HCT116 (cell line): ENCODE measurements at regions not wholly inside any gene's neighbourhood (a gene's known extent, or its start where the extent isn't known, plus 50 kb on each side); places are given as distances from the start of the nearest gene placed in this dataset.

Experiments
- ATAC-seq: fragments of 200-7000 bp; cut with Tn5 transposase; 2 replicates; pipeline ENCODE4 v1.9.1; 2020; ENCODE audit warnings: mild to moderate bottlenecking, moderate library complexity
- BruUV-seq: library from RNA; stranded (reverse); fragments of 400-500 nt; replicated peaks from 2 replicates; lab custom pipeline; 2021; lab: Mats Ljungman, UMichigan
- CTCF ChIA-PET: fragments of 300-600 bp; sonication (Branson Sonifier 250); formaldehyde crosslinking; loops from one replicate; lab custom pipeline; 2021; ENCODE audit warnings: antibody characterized with exemption; lab: Charles Lee
- POLR2A ChIA-PET: fragments of 300-600, 350-600 bp; sonication (Branson Sonifier 250); formaldehyde crosslinking; loops from one replicate; lab custom pipeline; 2021; ENCODE audit warnings: antibody characterized with exemption; lab: Charles Lee
- RAD21 ChIA-PET, 2 experiments: fragments of 300-600 bp; sonication (Branson Sonifier 250); formaldehyde crosslinking; loops; one replicate each; lab custom pipeline; 2023; ENCODE audit warnings: low total read pairs in 2 of 2; ENCODE audit not compliant: uncharacterized antibody in 2 of 2, unreplicated experiment in 2 of 2, low non-redundant PET in 1 of 2; lab: Charles Lee
- DNase-seq: peaks from one replicate; pipeline ENCODE4 v3.0.0-alpha.2; 2010; ENCODE audit warnings: low read depth, low spot score
- H2AFZ ChIP-seq: fragments of 200-600 bp; shearing (Covaris generic), sonication (generic); 2 replicates; pipeline ENCODE4 v1.6.1; 2017; ENCODE audit warnings: low read depth, mixed run types, mixed read lengths, antibody characterized with exemption, low read length; ENCODE audit not compliant: poor library complexity, severe bottlenecking
- H3K27ac ChIP-seq: 2 replicates; pipeline ENCODE4 v1.5.1; 2012; ENCODE audit warnings: low read depth, low read length
- H3K27me3 ChIP-seq: fragments of 200-600 bp; sonication (generic); 2 replicates; pipeline ENCODE4 v1.6.1; 2016; ENCODE audit warnings: mixed run types, low read length, mixed read lengths; ENCODE audit not compliant: insufficient read depth
- H3K36me3 ChIP-seq, 2 experiments: fragments of 200-500 bp in 1 of 2; fragments of 200-600 bp in 1 of 2; sonication (Bioruptor generic) in 1 of 2; sonication (generic) in 1 of 2; 2 replicates each; pipeline versions ENCODE4 v1.5.1 to v1.6.1; 2014 to 2016; ENCODE audit warnings: low read length in 2 of 2, inconsistent platforms in 1 of 2, mixed read lengths in 1 of 2, mixed run types in 1 of 2; ENCODE audit not compliant: insufficient read depth in 2 of 2, control insufficient read depth in 1 of 2
- H3K4me1 ChIP-seq, 2 experiments: fragments of 200-600 bp in 1 of 2; sonication (generic) in 1 of 2; 2 replicates each; pipeline versions ENCODE4 v1.5.1 to v1.6.1; 2012 to 2017; ENCODE audit warnings: low read length in 2 of 2, inconsistent platforms in 1 of 2, mild to moderate bottlenecking in 1 of 2, mixed read lengths in 1 of 2, mixed run types in 1 of 2, moderate library complexity in 1 of 2; ENCODE audit not compliant: insufficient read depth in 2 of 2, control insufficient read depth in 1 of 2
- H3K4me2 ChIP-seq: fragments of 200-600 bp; sonication (generic); 2 replicates; pipeline ENCODE4 v1.6.1; 2017; ENCODE audit warnings: mixed run types, low read length, mixed read lengths
- H3K4me3 ChIP-seq, 2 experiments: fragments of 200-600 bp in 1 of 2; sonication (generic) in 1 of 2; replicated peaks in 1 of 2; 2 replicates each; pipeline ENCODE4 v1.5.1; 2011 to 2016; ENCODE audit warnings: low read length in 2 of 2, control low read depth in 1 of 2, low read depth in 1 of 2, mild to moderate bottlenecking in 1 of 2, mixed read lengths in 1 of 2, mixed run types in 1 of 2
- H3K79me2 ChIP-seq: fragments of 200-600 bp; sonication (generic); 2 replicates; pipeline ENCODE4 v1.6.1; 2017; ENCODE audit warnings: mild to moderate bottlenecking, mixed run types, low read length, moderate library complexity, mixed read lengths; ENCODE audit not compliant: insufficient read depth
- H3K9ac ChIP-seq: fragments of 200-600 bp; sonication (generic); 2 replicates; pipeline ENCODE4 v1.6.1; 2016; ENCODE audit warnings: low read length, mixed read lengths
- H3K9me2 ChIP-seq: fragments of 200-600 bp; sonication (generic), shearing (Covaris generic); 2 replicates; pipeline ENCODE4 v1.6.1; 2017; ENCODE audit warnings: mixed run types, mild to moderate bottlenecking, moderate library complexity; ENCODE audit not compliant: insufficient read depth
- H3K9me3 ChIP-seq, 2 experiments: fragments of 200-500 bp in 1 of 2; fragments of 200-600 bp in 1 of 2; sonication (Bioruptor generic) in 1 of 2; sonication (generic) in 1 of 2; 2 replicates each; pipeline ENCODE4 v1.6.1; 2014 to 2017; ENCODE audit warnings: low read length in 2 of 2, mixed read lengths in 2 of 2, inconsistent platforms in 1 of 2, low read depth in 1 of 2, mild to moderate bottlenecking in 1 of 2, mixed run types in 1 of 2, moderate library complexity in 1 of 2; ENCODE audit not compliant: control insufficient read depth in 1 of 2, insufficient read depth in 1 of 2
- H4K20me1 ChIP-seq: fragments of 200-600 bp; sonication (generic), shearing (Covaris generic); 2 replicates; pipeline ENCODE4 v1.6.1; 2017; ENCODE audit warnings: mixed run types, mild to moderate bottlenecking, moderate library complexity; ENCODE audit not compliant: insufficient read depth
- CBX3 ChIP-seq: IDR thresholded peaks from 2 replicates; pipeline ENCODE4 v1.6.1; 2012; ENCODE audit warnings: low read depth
- ELF1 ChIP-seq: IDR thresholded peaks from 2 replicates; pipeline ENCODE4 v1.6.1; 2012; ENCODE audit warnings: low read depth, borderline replicate concordance
- EZH2 ChIP-seq: fragments of 200-600 bp; sonication (generic); IDR thresholded peaks from 2 replicates; pipeline ENCODE4 v1.6.1; 2017; ENCODE audit warnings: antibody characterized with exemption, mixed run types
- FOSL1 ChIP-seq: IDR thresholded peaks from 2 replicates; pipeline ENCODE4 v1.6.1; 2012; ENCODE audit warnings: low read depth
- JUND ChIP-seq: IDR thresholded peaks from 2 replicates; pipeline ENCODE4 v1.6.1; 2012
- POLR2A ChIP-seq: IDR thresholded peaks from 2 replicates; pipeline ENCODE4 v1.7.0; 2011; ENCODE audit warnings: borderline replicate concordance; ENCODE audit not compliant: insufficient read depth, insufficient read length; ENCODE audit errors: extremely low read depth
- RAD21 ChIP-seq: IDR thresholded peaks from 2 replicates; pipeline ENCODE4 v1.6.1; 2012; ENCODE audit warnings: low read depth, mild to moderate bottlenecking
- SP1 ChIP-seq: IDR thresholded peaks from 2 replicates; pipeline ENCODE4 v1.6.1; 2012; ENCODE audit warnings: low read depth
- SRF ChIP-seq: IDR thresholded peaks from 2 replicates; pipeline ENCODE4 v1.6.1; 2012; ENCODE audit warnings: low read depth
- ZNF274 ChIP-seq: fragments of 200-500 bp; sonication (Bioruptor generic); IDR thresholded peaks from 2 replicates; pipeline ENCODE4 v1.6.1; 2014; ENCODE audit warnings: mild to moderate bottlenecking, low read depth, low read length, inconsistent platforms
- intact Hi-C: fragments of 100-400 bp; cut with micrococcal nuclease; formaldehyde crosslinking; loops from 2 replicates; pipeline ENCODE4 v1.10.0; 2022
- TF ChIP-seq, protein P1 (sequence below): IDR thresholded peaks from 2 replicates; pipeline ENCODE4 v1.6.1; 2012; ENCODE audit warnings: low read depth
- TF ChIP-seq, protein P2 (sequence below): IDR thresholded peaks from 2 replicates; pipeline ENCODE4 v1.6.1; 2011; ENCODE audit warnings: mild to moderate bottlenecking, low read length, moderate library complexity; ENCODE audit not compliant: insufficient replicate concordance; ENCODE audit errors: extremely low read depth

GRCh38 chr13:48790966-48791365 lies 137.2 kb downstream of the CYSLTR2 start:
- no peak overlapping the region for H3K4me2 ChIP-seq

More at GRCh38 chr13:48790966-48791365, 137.2 kb downstream of the CYSLTR2 start:
- ATAC-seq (no peak), DNase-seq (no peak)
- BruUV-seq, result no TSS peak
- Histone ChIP-seq H2AFZ (no peak overlapping the region), H3K4me1 (peaks cover 0 to 12% of the 10 kb centered on the region in 2 experiments; a peak in 2 of 4 replicates), H3K4me3 (no peak overlapping the region), H3K79me2 (no peaks in the 10 kb centered on the region), H3K9ac (no peak overlapping the region), H3K9me2 (no peaks in the 10 kb centered on the region), H3K27ac (no peak overlapping the region), H3K36me3 (no peaks in the 10 kb centered on the region), H4K20me1 (no peaks in the 10 kb centered on the region), H3K27me3 (no peaks in the 10 kb centered on the region), H3K9me3 (no peaks in the 10 kb centered on the region)
- POLR2A ChIA-PET, result no interaction called here
- RAD21 ChIA-PET, result no interaction called here
- intact Hi-C loops, result no loop called here
- TF ChIP-seq, protein P1, sequence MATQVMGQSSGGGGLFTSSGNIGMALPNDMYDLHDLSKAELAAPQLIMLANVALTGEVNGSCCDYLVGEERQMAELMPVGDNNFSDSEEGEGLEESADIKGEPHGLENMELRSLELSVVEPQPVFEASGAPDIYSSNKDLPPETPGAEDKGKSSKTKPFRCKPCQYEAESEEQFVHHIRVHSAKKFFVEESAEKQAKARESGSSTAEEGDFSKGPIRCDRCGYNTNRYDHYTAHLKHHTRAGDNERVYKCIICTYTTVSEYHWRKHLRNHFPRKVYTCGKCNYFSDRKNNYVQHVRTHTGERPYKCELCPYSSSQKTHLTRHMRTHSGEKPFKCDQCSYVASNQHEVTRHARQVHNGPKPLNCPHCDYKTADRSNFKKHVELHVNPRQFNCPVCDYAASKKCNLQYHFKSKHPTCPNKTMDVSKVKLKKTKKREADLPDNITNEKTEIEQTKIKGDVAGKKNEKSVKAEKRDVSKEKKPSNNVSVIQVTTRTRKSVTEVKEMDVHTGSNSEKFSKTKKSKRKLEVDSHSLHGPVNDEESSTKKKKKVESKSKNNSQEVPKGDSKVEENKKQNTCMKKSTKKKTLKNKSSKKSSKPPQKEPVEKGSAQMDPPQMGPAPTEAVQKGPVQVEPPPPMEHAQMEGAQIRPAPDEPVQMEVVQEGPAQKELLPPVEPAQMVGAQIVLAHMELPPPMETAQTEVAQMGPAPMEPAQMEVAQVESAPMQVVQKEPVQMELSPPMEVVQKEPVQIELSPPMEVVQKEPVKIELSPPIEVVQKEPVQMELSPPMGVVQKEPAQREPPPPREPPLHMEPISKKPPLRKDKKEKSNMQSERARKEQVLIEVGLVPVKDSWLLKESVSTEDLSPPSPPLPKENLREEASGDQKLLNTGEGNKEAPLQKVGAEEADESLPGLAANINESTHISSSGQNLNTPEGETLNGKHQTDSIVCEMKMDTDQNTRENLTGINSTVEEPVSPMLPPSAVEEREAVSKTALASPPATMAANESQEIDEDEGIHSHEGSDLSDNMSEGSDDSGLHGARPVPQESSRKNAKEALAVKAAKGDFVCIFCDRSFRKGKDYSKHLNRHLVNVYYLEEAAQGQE, result no peak
- no peak for TF ChIP-seq ZNF274
- TF ChIP-seq CBX3, result no peak
- TF ChIP-seq JUND, result no peak
- TF ChIP-seq EZH2, result no peak
- no peak for TF ChIP-seq RAD21
- no peak for TF ChIP-seq SRF
- TF ChIP-seq FOSL1, result no peak
- TF ChIP-seq, protein P2, sequence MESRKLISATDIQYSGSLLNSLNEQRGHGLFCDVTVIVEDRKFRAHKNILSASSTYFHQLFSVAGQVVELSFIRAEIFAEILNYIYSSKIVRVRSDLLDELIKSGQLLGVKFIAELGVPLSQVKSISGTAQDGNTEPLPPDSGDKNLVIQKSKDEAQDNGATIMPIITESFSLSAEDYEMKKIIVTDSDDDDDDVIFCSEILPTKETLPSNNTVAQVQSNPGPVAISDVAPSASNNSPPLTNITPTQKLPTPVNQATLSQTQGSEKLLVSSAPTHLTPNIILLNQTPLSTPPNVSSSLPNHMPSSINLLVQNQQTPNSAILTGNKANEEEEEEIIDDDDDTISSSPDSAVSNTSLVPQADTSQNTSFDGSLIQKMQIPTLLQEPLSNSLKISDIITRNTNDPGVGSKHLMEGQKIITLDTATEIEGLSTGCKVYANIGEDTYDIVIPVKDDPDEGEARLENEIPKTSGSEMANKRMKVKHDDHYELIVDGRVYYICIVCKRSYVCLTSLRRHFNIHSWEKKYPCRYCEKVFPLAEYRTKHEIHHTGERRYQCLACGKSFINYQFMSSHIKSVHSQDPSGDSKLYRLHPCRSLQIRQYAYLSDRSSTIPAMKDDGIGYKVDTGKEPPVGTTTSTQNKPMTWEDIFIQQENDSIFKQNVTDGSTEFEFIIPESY, result no peak
- TF ChIP-seq ELF1, result no peak
- TF ChIP-seq POLR2A, result no peak
- no peak for TF ChIP-seq SP1
- CTCF ChIA-PET, result no interaction called here
